ENCODE measurements at regions not wholly inside any gene's neighbourhood (a gene's known extent, or its start where the extent isn't known, plus 50 kb on each side); places are given as distances from the start of the nearest gene placed in this dataset.
"Not testable (repeated sequence)": the region's sequence is repeated elsewhere in the genome, so short reads cannot be mapped to it uniquely, and the experiment has no call there.

- DNase-seq (ENCODE audit: low spot score): no peak
These were observed 1299.2 kb upstream of the ATXN8OS start for GRCh38 chr13:68808456-68808855.

- DNase-seq (ENCODE audit: low spot score): no peak
These were observed 1301.5 kb upstream of the ATXN8OS start for GRCh38 chr13:68806125-68806524.

GRCh38 chr13:68784275-68784674, 1323.4 kb upstream of the ATXN8OS start:
- DNase-seq (ENCODE audit: low spot score): no peak

- no peak for DNase-seq (ENCODE audit: low spot score)
These were observed 1348.0 kb upstream of the ATXN8OS start for GRCh38 chr13:68759617-68760016.

- no peak for DNase-seq (ENCODE audit: low spot score)
These were observed 1357.8 kb upstream of the ATXN8OS start for GRCh38 chr13:68749796-68750195.

- DNase-seq (ENCODE audit: low spot score): no peak
These were observed 1359.6 kb upstream of the ATXN8OS start for GRCh38 chr13:68748038-68748437.

- DNase-seq (ENCODE audit: low spot score): no peak
These were observed 1362.1 kb upstream of the ATXN8OS start for GRCh38 chr13:68745502-68745901.

GRCh38 chr13:68736961-68737360, 1370.7 kb upstream of the ATXN8OS start:
- DNase-seq (ENCODE audit: low spot score): no peak

GRCh38 chr13:68727798-68728197, 1379.8 kb upstream of the ATXN8OS start:
- no peak for DNase-seq (ENCODE audit: low spot score)

GRCh38 chr13:68727165-68727564, 1380.5 kb upstream of the ATXN8OS start:
- DNase-seq (ENCODE audit: low spot score): no peak

- no peak for DNase-seq (ENCODE audit: low spot score)
These were observed 1387.8 kb upstream of the ATXN8OS start for GRCh38 chr13:68719815-68720214.

GRCh38 chr13:68715651-68716050, 1392.0 kb upstream of the ATXN8OS start:
- no peak for DNase-seq (ENCODE audit: low spot score)

GRCh38 chr13:68714292-68714691, 1393.3 kb upstream of the ATXN8OS start:
- DNase-seq (ENCODE audit: low spot score): no peak

GRCh38 chr13:68713394-68713793, 1394.2 kb upstream of the ATXN8OS start:
- no peak for DNase-seq (ENCODE audit: low spot score)

- no peak for DNase-seq (ENCODE audit: low spot score)
These were observed 1399.2 kb upstream of the ATXN8OS start for GRCh38 chr13:68708336-68708908.

GRCh38 chr13:68706044-68706443, 1401.6 kb upstream of the ATXN8OS start:
- not testable (repeated sequence) for DNase-seq (ENCODE audit: low spot score)

GRCh38 chr13:68697551-68697950, 1410.1 kb upstream of the ATXN8OS start:
- DNase-seq (ENCODE audit: low spot score): no peak

- DNase-seq (ENCODE audit: low spot score): no peak
These were observed 1410.7 kb upstream of the ATXN8OS start for GRCh38 chr13:68696907-68697306.

- DNase-seq (ENCODE audit: low spot score): no peak
These were observed 1415.6 kb upstream of the ATXN8OS start for GRCh38 chr13:68692049-68692448.

- no peak for DNase-seq (ENCODE audit: low spot score)
These were observed 1417.1 kb upstream of the ATXN8OS start for GRCh38 chr13:68690567-68690966.

- no peak for DNase-seq (ENCODE audit: low spot score)
These were observed 1431.0 kb upstream of the ATXN8OS start for GRCh38 chr13:68676513-68677115.

- no peak for DNase-seq (ENCODE audit: low spot score)
These were observed 1432.4 kb upstream of the ATXN8OS start for GRCh38 chr13:68675209-68675608.

GRCh38 chr13:68667863-68668262, 1437.7 kb upstream of the PCDH9 start:
- DNase-seq (ENCODE audit: low spot score): no peak

- no peak for DNase-seq (ENCODE audit: low spot score)
These were observed 1436.8 kb upstream of the PCDH9 start for GRCh38 chr13:68666774-68667397.
